WTC11 (cell line): ENCODE measurements at regions not wholly inside any gene's neighbourhood (a gene's known extent, or its start where the extent isn't known, plus 50 kb on each side); places are given as distances from the start of the nearest gene placed in this dataset.

Source experiments
- ATAC-seq: fragments of 200-7000 bp; cut with Tn5 transposase; 2 replicates; pipeline ENCODE4 v1.10.0; 2021; ENCODE audit warnings: mild to moderate bottlenecking, moderate library complexity
- CTCF ChIA-PET: fragments of 300-600 bp; sonication (Branson Sonifier 250); formaldehyde crosslinking; loops from one replicate; lab custom pipeline; 2021; ENCODE audit warnings: antibody characterized with exemption; lab: Charles Lee
- POLR2A ChIA-PET: fragments of 350-600 bp; sonication (Branson Sonifier 250); formaldehyde crosslinking; loops from one replicate; lab custom pipeline; 2021; ENCODE audit warnings: antibody characterized with exemption; lab: Charles Lee
- DNase-seq: peaks from one replicate; pipeline ENCODE4 v3.0.0; 2021; ENCODE audit warnings: low spot score
- H3K27ac Mint-ChIP-seq: 2 replicates; pipeline ENCODE4 v1.8.0; 2021; ENCODE audit warnings: mixed read lengths
- H3K27me3 Mint-ChIP-seq: 2 replicates; pipeline ENCODE4 v1.8.0; 2021; ENCODE audit warnings: low read depth, mild to moderate bottlenecking, moderate library complexity, mixed read lengths
- H3K36me3 Mint-ChIP-seq: 2 replicates; pipeline ENCODE4 v1.8.0; 2021; ENCODE audit warnings: mixed read lengths
- H3K4me1 Mint-ChIP-seq: 2 replicates; pipeline ENCODE4 v1.8.0; 2022; ENCODE audit warnings: mixed read lengths
- H3K4me3 Mint-ChIP-seq: 2 replicates; pipeline ENCODE4 v1.8.0; 2021; ENCODE audit warnings: mild to moderate bottlenecking, moderate library complexity, mixed read lengths
- H3K9me3 Mint-ChIP-seq: 2 replicates; pipeline ENCODE4 v1.8.0; 2021; ENCODE audit warnings: mixed read lengths
- E2F4 ChIP-seq: sonication (generic); formaldehyde crosslinking; IDR thresholded peaks from 2 replicates; pipeline ENCODE4 v1.8.1; 2022; ENCODE audit warnings: low read depth, mild to moderate bottlenecking, moderate library complexity, missing genetic modification reagents, borderline replicate concordance
- ELF4 ChIP-seq: sonication (generic); formaldehyde crosslinking; IDR thresholded peaks from 2 replicates; pipeline ENCODE4 v1.8.1; 2022; ENCODE audit warnings: low read depth, mild to moderate bottlenecking, moderate library complexity, missing genetic modification reagents
- EMX1 ChIP-seq: fragments of 250-450 bp; sonication (Bioruptor Pico); IDR thresholded peaks from 2 replicates; pipeline ENCODE4 v1.8.0; 2021; ENCODE audit warnings: mild to moderate bottlenecking
- ERG ChIP-seq: fragments of 250-450 bp; sonication (Bioruptor Pico); IDR thresholded peaks from 2 replicates; pipeline ENCODE4 v1.8.0; 2021; ENCODE audit warnings: mild to moderate bottlenecking
- FOXJ3 ChIP-seq: sonication (generic); formaldehyde crosslinking; IDR thresholded peaks from 2 replicates; pipeline ENCODE4 v1.9.0; 2021; ENCODE audit warnings: missing genetic modification reagents, mild to moderate bottlenecking, borderline replicate concordance
- GABPB1 ChIP-seq: sonication (generic); formaldehyde crosslinking; IDR thresholded peaks from 2 replicates; pipeline ENCODE4 v1.8.1; 2023; ENCODE audit warnings: mild to moderate bottlenecking, missing genetic modification reagents
- HMGXB4 ChIP-seq: sonication (generic); formaldehyde crosslinking; IDR thresholded peaks from 2 replicates; pipeline ENCODE4 v1.8.1; 2023; ENCODE audit warnings: mild to moderate bottlenecking, moderate library complexity, missing genetic modification reagents
- MXD4 ChIP-seq: fragments of 250-450 bp; sonication (Bioruptor Pico); IDR thresholded peaks from 2 replicates; pipeline ENCODE4 v1.8.0; 2021; ENCODE audit warnings: mild to moderate bottlenecking, moderate library complexity, borderline replicate concordance
- NFE2L1 ChIP-seq: sonication (generic); formaldehyde crosslinking; IDR thresholded peaks from 2 replicates; pipeline ENCODE4 v1.8.1; 2023; ENCODE audit warnings: missing genetic modification reagents
- NR1H2 ChIP-seq: sonication (generic); formaldehyde crosslinking; IDR thresholded peaks from 2 replicates; pipeline ENCODE4 v1.9.0; 2021; ENCODE audit warnings: mild to moderate bottlenecking, moderate library complexity, missing genetic modification reagents
- RELA ChIP-seq: sonication (generic); formaldehyde crosslinking; IDR thresholded peaks from 2 replicates; pipeline ENCODE4 v1.8.1; 2022; ENCODE audit warnings: missing genetic modification reagents, mild to moderate bottlenecking, borderline replicate concordance
- SMAD3 ChIP-seq: sonication (generic); formaldehyde crosslinking; IDR thresholded peaks from 2 replicates; pipeline ENCODE4 v1.8.0; 2022; ENCODE audit warnings: missing genetic modification reagents, mild to moderate bottlenecking, borderline replicate concordance
- TEAD4 ChIP-seq: sonication (generic); formaldehyde crosslinking; IDR thresholded peaks from 2 replicates; pipeline ENCODE4 v1.8.0; 2022; ENCODE audit warnings: mild to moderate bottlenecking, missing genetic modification reagents
- ZNF121 ChIP-seq: sonication (generic); formaldehyde crosslinking; IDR thresholded peaks from 2 replicates; pipeline ENCODE4 v1.8.0; 2023; ENCODE audit warnings: missing genetic modification reagents
- ZNF232 ChIP-seq: sonication (generic); formaldehyde crosslinking; IDR thresholded peaks from 2 replicates; pipeline ENCODE4 v1.8.0; 2022; ENCODE audit warnings: mild to moderate bottlenecking, missing genetic modification reagents
- ZNF423 ChIP-seq: fragments of 250-450 bp; sonication (Bioruptor Pico); IDR thresholded peaks from 2 replicates; pipeline ENCODE4 v2.1.2; 2022; ENCODE audit warnings: mild to moderate bottlenecking, moderate library complexity
- ZNF425 ChIP-seq: fragments of 250-450 bp; sonication (Bioruptor Pico); conservative IDR thresholded peaks from 2 replicates; pipeline ENCODE4 v1.9.0; 2021; ENCODE audit warnings: mild to moderate bottlenecking
- TF ChIP-seq, protein P1 (sequence below): fragments of 250-450 bp; sonication (Bioruptor Pico); IDR thresholded peaks from 2 replicates; pipeline ENCODE4 v2.1.2; 2022; ENCODE audit warnings: mild to moderate bottlenecking, moderate library complexity
- TF ChIP-seq, protein P2 (sequence below): sonication (generic); formaldehyde crosslinking; IDR thresholded peaks from 2 replicates; pipeline ENCODE4 v1.8.0; 2022; ENCODE audit warnings: mild to moderate bottlenecking, missing genetic modification reagents

GRCh38 chr1:200304171-200304570 lies 105.7 kb downstream of the ZNF281 start (continued):
- TF ChIP-seq, protein P1, sequence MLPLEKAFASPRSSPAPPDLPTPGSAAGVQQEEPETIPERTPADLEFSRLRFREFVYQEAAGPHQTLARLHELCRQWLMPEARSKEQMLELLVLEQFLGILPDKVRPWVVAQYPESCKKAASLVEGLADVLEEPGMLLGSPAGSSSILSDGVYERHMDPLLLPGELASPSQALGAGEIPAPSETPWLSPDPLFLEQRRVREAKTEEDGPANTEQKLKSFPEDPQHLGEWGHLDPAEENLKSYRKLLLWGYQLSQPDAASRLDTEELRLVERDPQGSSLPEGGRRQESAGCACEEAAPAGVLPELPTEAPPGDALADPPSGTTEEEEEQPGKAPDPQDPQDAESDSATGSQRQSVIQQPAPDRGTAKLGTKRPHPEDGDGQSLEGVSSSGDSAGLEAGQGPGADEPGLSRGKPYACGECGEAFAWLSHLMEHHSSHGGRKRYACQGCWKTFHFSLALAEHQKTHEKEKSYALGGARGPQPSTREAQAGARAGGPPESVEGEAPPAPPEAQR = no peak
- TF ChIP-seq GABPB1 (CRISPR knock-in tag) = no peak
- TF ChIP-seq, all 79 proteins: peak for 0

DNA sequence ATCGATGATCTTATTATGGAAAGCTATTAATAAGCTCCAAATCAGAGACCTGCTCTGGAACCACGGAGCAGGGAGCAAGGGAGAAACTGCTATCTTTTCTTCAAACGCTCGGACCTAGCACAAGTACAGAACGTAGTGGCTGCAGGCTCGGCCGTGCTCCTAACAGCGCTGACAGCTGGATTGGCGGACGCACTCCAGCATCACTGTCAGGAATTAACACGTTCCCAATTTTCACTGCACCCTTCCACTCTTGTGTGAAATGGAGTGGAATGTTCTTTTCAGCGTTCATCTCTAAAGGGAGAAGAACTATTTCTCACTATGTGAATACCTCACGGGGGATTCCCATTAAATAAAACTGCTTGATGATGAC lies 106.9 kb downstream of the ZNF281 start:
- H3K27me3 Mint-ChIP-seq = peaks cover 31% of the 10 kb centered on the region
- CTCF ChIA-PET = interaction anchor here (1.0 to 2.6 kb wide), 3 partner anchors 13 to 187 kb away, joined by 3 to 11 read pairs (median 4); no protein-coding TSS in a partner anchor
- no peak for TF ChIP-seq ERG
- TF ChIP-seq, protein P1 = no peak
- no peak for TF ChIP-seq ZNF232 (CRISPR knock-in tag)
- no peak for TF ChIP-seq FOXJ3 (CRISPR knock-in tag)
- no peak for TF ChIP-seq HMGXB4 (CRISPR knock-in tag)
- TF ChIP-seq ZNF425 (CRISPR knock-in tag) = no peak
- no peak for TF ChIP-seq RELA (CRISPR knock-in tag)
- no peak for TF ChIP-seq ELF4 (CRISPR knock-in tag)
- H3K4me3 Mint-ChIP-seq = peak overlapping the region; percentile 71
- no peaks in the 10 kb centered on the region for H3K36me3 Mint-ChIP-seq
- H3K27ac Mint-ChIP-seq = no peak overlapping the region
- POLR2A ChIA-PET = interaction anchor here (0.7 kb wide), 1 partner anchor 41 kb away, joined by 3 read pairs; no protein-coding TSS in a partner anchor
- peak; percentile 14 for DNase-seq
- ATAC-seq = peak; percentile 50
- H3K4me1 Mint-ChIP-seq = peaks cover 21% of the 10 kb centered on the region
- H3K9me3 Mint-ChIP-seq = no peaks in the 10 kb centered on the region

DNA sequence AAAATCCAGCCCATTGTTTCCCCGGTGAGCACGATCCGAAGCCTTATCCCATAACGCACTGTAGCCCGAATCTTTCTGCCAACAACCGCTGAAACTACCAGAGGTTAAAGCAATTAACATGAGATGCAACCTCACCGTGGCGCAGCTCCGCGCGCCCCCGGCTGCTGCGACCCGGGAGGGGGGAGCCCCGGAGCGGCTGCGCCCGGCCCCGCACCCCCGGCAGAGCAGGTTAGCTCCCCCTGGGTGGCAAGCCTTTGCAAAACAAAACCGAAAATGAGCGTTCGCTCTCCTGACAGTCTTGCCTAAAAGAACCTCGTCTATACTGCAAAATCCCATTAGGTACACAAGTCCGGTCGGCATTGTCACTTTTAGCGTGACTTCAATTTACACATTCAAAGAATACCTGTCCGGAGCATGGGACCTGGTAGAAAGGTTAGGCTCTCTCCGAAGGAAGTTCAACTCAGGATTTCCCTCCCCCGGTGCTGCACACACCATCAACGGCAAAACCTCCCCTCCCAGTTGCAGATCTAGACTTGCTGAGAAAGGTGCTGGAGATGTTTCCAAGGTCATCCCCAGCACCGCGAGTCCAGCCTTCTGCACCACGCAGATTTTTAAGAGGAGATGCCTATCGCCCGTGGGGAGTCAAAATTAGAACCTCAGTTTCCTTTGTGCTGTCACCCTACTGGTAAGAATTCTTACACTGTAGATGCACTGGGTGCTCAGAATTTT lies 107.5 kb downstream of the ZNF281 start:
- peak; percentile 53 for ATAC-seq
- POLR2A ChIA-PET = no interaction called here
- no peaks in the 10 kb centered on the region for H3K9me3 Mint-ChIP-seq
- H3K27me3 Mint-ChIP-seq = peaks cover 31% of the 10 kb centered on the region
- CTCF ChIA-PET = interaction anchor here (0.6 to 2.6 kb wide), 6 partner anchors 12 to 188 kb away, joined by 3 to 11 read pairs (median 3); no protein-coding TSS in a partner anchor
- H3K4me3 Mint-ChIP-seq = peak overlapping the region; percentile 71
- DNase-seq = peak; percentile 29
- H3K27ac Mint-ChIP-seq = no peak overlapping the region
- no peaks in the 10 kb centered on the region for H3K36me3 Mint-ChIP-seq
- H3K4me1 Mint-ChIP-seq = peaks cover 21% of the 10 kb centered on the region
- TF ChIP-seq NR1H2 (CRISPR knock-in tag) = no peak
- no peak for TF ChIP-seq TEAD4 (CRISPR knock-in tag)
- TF ChIP-seq NFE2L1 (CRISPR knock-in tag) = no peak
- no peak for TF ChIP-seq FOXJ3 (CRISPR knock-in tag)
- no peak for TF ChIP-seq E2F4 (CRISPR knock-in tag)
- TF ChIP-seq EMX1 (CRISPR knock-in tag) = no peak
- TF ChIP-seq, protein P2, sequence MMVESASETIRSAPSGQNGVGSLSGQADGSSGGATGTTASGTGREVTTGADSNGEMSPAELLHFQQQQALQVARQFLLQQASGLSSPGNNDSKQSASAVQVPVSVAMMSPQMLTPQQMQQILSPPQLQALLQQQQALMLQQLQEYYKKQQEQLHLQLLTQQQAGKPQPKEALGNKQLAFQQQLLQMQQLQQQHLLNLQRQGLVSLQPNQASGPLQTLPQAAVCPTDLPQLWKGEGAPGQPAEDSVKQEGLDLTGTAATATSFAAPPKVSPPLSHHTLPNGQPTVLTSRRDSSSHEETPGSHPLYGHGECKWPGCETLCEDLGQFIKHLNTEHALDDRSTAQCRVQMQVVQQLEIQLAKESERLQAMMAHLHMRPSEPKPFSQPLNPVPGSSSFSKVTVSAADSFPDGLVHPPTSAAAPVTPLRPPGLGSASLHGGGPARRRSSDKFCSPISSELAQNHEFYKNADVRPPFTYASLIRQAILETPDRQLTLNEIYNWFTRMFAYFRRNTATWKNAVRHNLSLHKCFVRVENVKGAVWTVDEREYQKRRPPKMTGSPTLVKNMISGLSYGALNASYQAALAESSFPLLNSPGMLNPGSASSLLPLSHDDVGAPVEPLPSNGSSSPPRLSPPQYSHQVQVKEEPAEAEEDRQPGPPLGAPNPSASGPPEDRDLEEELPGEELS (CRISPR knock-in tag) = peak; percentile 42; the same call in 1 of the 2 replicates
- peak; percentile 98 for TF ChIP-seq ZNF423 (CRISPR knock-in tag)
- no peak for TF ChIP-seq SMAD3 (CRISPR knock-in tag)
- no peak for TF ChIP-seq MXD4
- TF ChIP-seq ZNF121 (CRISPR knock-in tag) = no peak
